Activated T-helper 1 cell treated with anti-CD3 and anti-CD28 coated beads, Interleukin-12 subunit alpha, Interleukin-12 subunit beta, Interleukin-2, Interleukin-4 antibody, amounts not matched to agents 30 ng/mL and 10 ng/mL and 1 ng/mL, durations not matched to agents 14 hours and 24 hours and 36 hours (primary cell): ENCODE measurements at regions not wholly inside any gene's neighbourhood (a gene's known extent, or its start where the extent isn't known, plus 50 kb on each side); places are given as distances from the start of the nearest gene placed in this dataset.

Experiments
- DNase-seq: peaks from one replicate; pipeline ENCODE4 v3.0.0; 2021; ENCODE audit warnings: low spot score
- H3K27ac Mint-ChIP-seq: one replicate; pipeline ENCODE4 v1.8.0; 2021; ENCODE audit warnings: mild to moderate bottlenecking, mixed read lengths
- H3K27me3 Mint-ChIP-seq: one replicate; pipeline ENCODE4 v1.8.0; 2022; ENCODE audit warnings: mild to moderate bottlenecking, moderate library complexity, mixed read lengths; ENCODE audit not compliant: insufficient read depth
- H3K36me3 Mint-ChIP-seq: one replicate; pipeline ENCODE4 v1.8.0; 2021; ENCODE audit warnings: low read depth, mixed read lengths
- H3K4me1 Mint-ChIP-seq: one replicate; pipeline ENCODE4 v1.8.0; 2021; ENCODE audit warnings: low read depth, mixed read lengths
- H3K4me3 Mint-ChIP-seq: one replicate; pipeline ENCODE4 v1.8.0; 2021; ENCODE audit warnings: mild to moderate bottlenecking, moderate library complexity, mixed read lengths
- H3K9me3 Mint-ChIP-seq: one replicate; pipeline ENCODE4 v1.8.0; 2021; ENCODE audit warnings: mixed read lengths
- intact Hi-C: fragments of 100-400 bp; cut with micrococcal nuclease; formaldehyde crosslinking; loops from one replicate; pipeline ENCODE4 v1.15.1; 2024

GRCh38 chr2:63778391-63778790 lies 63.3 kb upstream of the UGP2 start:
- H3K4me1 Mint-ChIP-seq: no peaks in the 10 kb centered on the region
- H3K4me3 Mint-ChIP-seq: no peak overlapping the region
- H3K27me3 Mint-ChIP-seq: no peaks in the 10 kb centered on the region
- intact Hi-C loops: no loop called here
- no peak for DNase-seq
- H3K27ac Mint-ChIP-seq: no peak overlapping the region
- H3K36me3 Mint-ChIP-seq: no peaks in the 10 kb centered on the region
- H3K9me3 Mint-ChIP-seq: peaks cover 4% of the 10 kb centered on the region

GRCh38 chr2:63780518-63781155 lies 61.1 kb upstream of the UGP2 start:
- intact Hi-C loops: no loop called here
- no peak for DNase-seq
- Mint-ChIP-seq H3K9me3 (peaks cover 4% of the 10 kb centered on the region), H3K36me3 (no peaks in the 10 kb centered on the region), H3K4me3 (no peak overlapping the region), H3K27ac (no peak overlapping the region), H3K4me1 (no peaks in the 10 kb centered on the region), H3K27me3 (no peaks in the 10 kb centered on the region)

DNA sequence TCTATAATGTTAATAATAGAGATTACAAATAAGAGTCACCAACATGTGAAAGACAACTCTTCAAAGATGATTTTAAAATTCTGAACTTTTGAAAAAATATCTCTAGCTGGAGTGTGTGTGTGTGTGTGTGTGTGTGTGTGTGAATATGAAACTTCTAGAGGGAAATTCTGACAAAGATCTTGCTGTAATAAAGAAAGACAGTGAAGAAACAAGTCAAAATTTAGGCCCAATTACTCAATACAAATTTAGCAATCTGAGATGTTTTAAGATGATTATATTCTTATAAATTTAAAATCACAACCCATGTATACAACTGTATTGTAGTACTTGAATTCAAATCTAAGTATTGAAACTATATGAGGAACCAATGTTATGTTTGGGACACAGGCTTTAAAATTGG lies 57.2 kb upstream of the UGP2 start:
- no peaks in the 10 kb centered on the region for H3K27me3 Mint-ChIP-seq
- H3K4me3 Mint-ChIP-seq: no peak overlapping the region

DNA sequence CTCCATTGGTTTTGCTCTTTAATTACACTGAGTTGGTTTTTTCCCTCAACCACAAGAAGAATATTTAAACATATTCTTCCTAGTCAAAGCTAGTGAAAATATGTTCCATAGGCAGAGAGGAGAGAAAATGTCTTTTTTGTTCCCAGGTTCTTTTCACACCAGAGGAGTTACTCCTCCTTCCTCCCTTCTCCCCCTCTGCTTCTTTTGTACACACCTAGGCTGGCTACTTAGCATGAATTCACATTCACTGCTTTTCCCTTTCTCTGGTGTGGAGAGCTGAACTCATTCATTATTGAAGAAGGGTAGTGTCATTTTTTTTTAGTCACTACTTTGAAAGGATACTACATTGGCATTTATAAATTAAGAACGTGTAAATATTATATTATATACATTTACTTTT lies 56.6 kb upstream of the UGP2 start:
- intact Hi-C loops: no loop called here
- H3K27ac Mint-ChIP-seq: no peak overlapping the region
- no peaks in the 10 kb centered on the region for H3K4me1 Mint-ChIP-seq
- H3K4me3 Mint-ChIP-seq: no peak overlapping the region
- no peaks in the 10 kb centered on the region for H3K27me3 Mint-ChIP-seq
- DNase-seq: no peak
- no peaks in the 10 kb centered on the region for H3K9me3 Mint-ChIP-seq
- no peaks in the 10 kb centered on the region for H3K36me3 Mint-ChIP-seq

More for the DNA sequence above, 57.2 kb upstream of the UGP2 start:
- H3K36me3 Mint-ChIP-seq: no peaks in the 10 kb centered on the region
- H3K9me3 Mint-ChIP-seq: no peaks in the 10 kb centered on the region
- intact Hi-C loops: no loop called here
- DNase-seq: no peak
- H3K27ac Mint-ChIP-seq: no peak overlapping the region
- no peaks in the 10 kb centered on the region for H3K4me1 Mint-ChIP-seq

GRCh38 chr2:63786471-63786870 lies 55.2 kb upstream of the UGP2 start:
- intact Hi-C loops: no loop called here
- H3K9me3 Mint-ChIP-seq: no peaks in the 10 kb centered on the region
- H3K27me3 Mint-ChIP-seq: no peaks in the 10 kb centered on the region
- H3K4me1 Mint-ChIP-seq: no peaks in the 10 kb centered on the region
- H3K4me3 Mint-ChIP-seq: no peak overlapping the region
- no peak for DNase-seq
- H3K36me3 Mint-ChIP-seq: no peaks in the 10 kb centered on the region
- H3K27ac Mint-ChIP-seq: no peak overlapping the region

DNA sequence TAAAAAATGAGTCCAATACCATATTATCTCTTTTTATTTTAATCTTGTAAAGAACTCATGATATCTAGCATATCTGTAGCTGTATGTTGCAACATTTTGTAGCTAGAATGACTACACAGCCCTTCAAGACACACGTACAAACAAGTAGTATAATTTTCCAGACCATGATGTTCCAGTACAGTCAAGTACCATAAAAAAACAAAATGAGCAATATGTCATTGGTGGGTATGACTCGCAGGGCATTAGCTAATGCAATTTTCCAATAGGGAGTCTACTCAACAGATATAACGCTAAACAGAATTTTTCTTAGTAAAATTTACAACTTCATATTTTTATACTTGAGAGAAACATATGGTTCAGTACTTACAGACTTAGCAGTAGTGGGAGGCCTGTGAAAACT lies 53.6 kb upstream of the UGP2 start:
- DNase-seq: no peak
- intact Hi-C loops: no loop called here
- Mint-ChIP-seq H3K4me1 (no peaks in the 10 kb centered on the region), H3K27ac (no peak overlapping the region), H3K36me3 (no peaks in the 10 kb centered on the region), H3K9me3 (peaks cover 7% of the 10 kb centered on the region), H3K4me3 (no peak overlapping the region), H3K27me3 (no peaks in the 10 kb centered on the region)

- Mint-ChIP-seq H3K36me3 (no peaks in the 10 kb centered on the region), H3K9me3 (peaks cover 7% of the 10 kb centered on the region), H3K27ac (no peak overlapping the region), H3K4me3 (no peak overlapping the region), H3K27me3 (no peaks in the 10 kb centered on the region), H3K4me1 (no peaks in the 10 kb centered on the region)
- no peak for DNase-seq
- intact Hi-C loops: no loop called here
Observed at GRCh38 chr2:63789338-63790020, 52.2 kb upstream of the UGP2 start.

- Mint-ChIP-seq H3K4me1 (no peaks in the 10 kb centered on the region), H3K27me3 (no peaks in the 10 kb centered on the region), H3K36me3 (no peaks in the 10 kb centered on the region), H3K27ac (no peak overlapping the region), H3K9me3 (peaks cover 7% of the 10 kb centered on the region), H3K4me3 (no peak overlapping the region)
- intact Hi-C loops: no loop called here
- no peak for DNase-seq
Observed at GRCh38 chr2:63790491-63790890, 51.2 kb upstream of the UGP2 start.

GRCh38 chr2:63790906-63791305 lies 50.8 kb upstream of the UGP2 start:
- Mint-ChIP-seq H3K27me3 (no peaks in the 10 kb centered on the region), H3K27ac (no peak overlapping the region), H3K36me3 (no peaks in the 10 kb centered on the region), H3K4me1 (no peaks in the 10 kb centered on the region), H3K4me3 (no peak overlapping the region), H3K9me3 (peaks cover 7% of the 10 kb centered on the region)
- intact Hi-C loops: no loop called here
- no peak for DNase-seq

DNA sequence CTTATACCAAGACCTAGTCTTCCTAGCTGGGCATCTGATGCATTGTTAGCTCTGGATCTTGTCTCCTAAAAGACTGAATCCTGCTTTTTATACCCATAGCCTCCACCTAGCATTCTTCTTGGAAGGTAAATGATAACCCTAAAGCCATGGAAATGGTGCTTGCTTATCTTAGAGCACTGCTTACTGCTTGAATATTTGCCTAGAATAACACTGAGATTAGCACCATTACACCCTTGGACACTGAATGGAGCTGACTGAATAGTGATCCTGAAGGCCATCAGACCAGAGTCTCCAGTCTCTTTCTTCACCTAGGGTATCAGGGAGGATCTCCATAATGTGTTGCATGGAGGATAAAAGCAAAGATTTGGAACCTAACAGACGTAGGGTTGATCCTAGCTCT lies 50.3 kb upstream of the UGP2 start:
- no peak for DNase-seq
- no peaks in the 10 kb centered on the region for H3K36me3 Mint-ChIP-seq
- no peaks in the 10 kb centered on the region for H3K4me1 Mint-ChIP-seq
- no peak overlapping the region for H3K27ac Mint-ChIP-seq
- no peak overlapping the region for H3K4me3 Mint-ChIP-seq
- H3K9me3 Mint-ChIP-seq: peaks cover 7% of the 10 kb centered on the region
- H3K27me3 Mint-ChIP-seq: no peaks in the 10 kb centered on the region
- intact Hi-C loops: no loop called here
